ENCODE measurements at regions not wholly inside any gene's neighbourhood (a gene's known extent, or its start where the extent isn't known, plus 50 kb on each side); places are given as distances from the start of the nearest gene placed in this dataset.

DNA sequence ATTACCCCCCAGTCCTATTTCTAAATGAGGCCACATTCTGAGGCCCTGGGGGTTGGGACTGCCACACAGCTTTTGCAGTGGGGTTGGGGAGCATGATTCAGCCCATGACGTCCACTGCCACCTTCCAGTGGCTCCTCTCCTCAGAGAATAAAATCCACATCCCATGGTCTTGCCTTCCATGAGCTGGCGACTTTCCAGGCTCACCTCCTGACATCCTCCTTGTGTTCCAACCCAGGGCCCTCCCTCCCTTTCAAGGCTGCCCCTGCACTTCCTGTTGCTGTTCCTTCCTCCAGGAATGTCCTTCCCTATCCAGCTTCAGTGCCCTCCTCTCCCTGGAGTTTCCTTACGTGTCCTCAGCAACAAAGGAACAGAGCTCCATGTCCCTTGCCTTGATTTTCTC, 187.3 kb upstream of the ID2 start:
- no peak for TF ChIP-seq YY1 (IDR thresholded peaks at IDR 0.05; ENCODE audit: insufficient read depth, insufficient read length)
- no peak for TF ChIP-seq ZNF274 (IDR thresholded peaks at IDR 0.05; ENCODE audit: low read depth, low read length)

Data from NT2/D1 (cell line).